ENCODE measurements at regions not wholly inside any gene's neighbourhood (a gene's known extent, or its start where the extent isn't known, plus 50 kb on each side); places are given as distances from the start of the nearest gene placed in this dataset.

GRCh38 chr12:73277971-73278370, 1005.8 kb downstream of the TRHDE start:
- Histone ChIP-seq H3K36me3 (ENCODE audit: control insufficient read depth in 1 of 2, insufficient read depth in 2 of 2, low read length in 2 of 2) (no peaks in the 10 kb centered on the region), H3K4me1 (ENCODE audit: control insufficient read depth in 1 of 2, insufficient read depth in 2 of 2, low read length in 2 of 2) (no peaks in the 10 kb centered on the region), H3K27me3 (ENCODE audit: low read depth, low read length) (no peaks in the 10 kb centered on the region), H3K27ac (ENCODE audit: low read length) (no peak overlapping the region), H3K9me3 (ENCODE audit: control insufficient read depth in 1 of 2, low read length in 2 of 2) (no peaks in the 10 kb centered on the region), H3K4me3 (ENCODE audit: low read depth in 1 of 2, low read length in 2 of 2) (no peak overlapping the region)

GRCh38 chr12:73301530-73301929, 1029.4 kb downstream of the TRHDE start:
- Histone ChIP-seq H3K27ac (ENCODE audit: low read length) (no peak overlapping the region), H3K27me3 (ENCODE audit: low read depth, low read length) (no peaks in the 10 kb centered on the region), H3K9me3 (ENCODE audit: control insufficient read depth in 1 of 2, low read length in 2 of 2) (no peaks in the 10 kb centered on the region), H3K4me1 (ENCODE audit: control insufficient read depth in 1 of 2, insufficient read depth in 2 of 2, low read length in 2 of 2) (no peaks in the 10 kb centered on the region), H3K4me3 (ENCODE audit: low read depth in 1 of 2, low read length in 2 of 2) (no peak overlapping the region), H3K36me3 (ENCODE audit: control insufficient read depth in 1 of 2, insufficient read depth in 2 of 2, low read length in 2 of 2) (no peaks in the 10 kb centered on the region)

- Histone ChIP-seq H3K27ac (ENCODE audit: low read length) (no peak overlapping the region), H3K27me3 (ENCODE audit: low read depth, low read length) (no peaks in the 10 kb centered on the region), H3K4me1 (ENCODE audit: control insufficient read depth in 1 of 2, insufficient read depth in 2 of 2, low read length in 2 of 2) (no peaks in the 10 kb centered on the region), H3K9me3 (ENCODE audit: control insufficient read depth in 1 of 2, low read length in 2 of 2) (no peaks in the 10 kb centered on the region), H3K4me3 (ENCODE audit: low read depth in 1 of 2, low read length in 2 of 2) (no peak overlapping the region), H3K36me3 (ENCODE audit: control insufficient read depth in 1 of 2, insufficient read depth in 2 of 2, low read length in 2 of 2) (no peaks in the 10 kb centered on the region)
These were observed 1035.1 kb downstream of the TRHDE start for GRCh38 chr12:73307260-73307659.

GRCh38 chr12:73308079-73308478, 1035.9 kb downstream of the TRHDE start:
- Histone ChIP-seq H3K27me3 (ENCODE audit: low read depth, low read length) (no peaks in the 10 kb centered on the region), H3K36me3 (ENCODE audit: control insufficient read depth in 1 of 2, insufficient read depth in 2 of 2, low read length in 2 of 2) (no peaks in the 10 kb centered on the region), H3K27ac (ENCODE audit: low read length) (no peak overlapping the region), H3K4me1 (ENCODE audit: control insufficient read depth in 1 of 2, insufficient read depth in 2 of 2, low read length in 2 of 2) (no peaks in the 10 kb centered on the region), H3K4me3 (ENCODE audit: low read depth in 1 of 2, low read length in 2 of 2) (no peak overlapping the region), H3K9me3 (ENCODE audit: control insufficient read depth in 1 of 2, low read length in 2 of 2) (no peaks in the 10 kb centered on the region)

GRCh38 chr12:73308747-73309146, 1036.6 kb downstream of the TRHDE start:
- H3K27ac ChIP-seq (ENCODE audit: low read length): no peak overlapping the region
- H3K27me3 ChIP-seq (ENCODE audit: low read depth, low read length): no peaks in the 10 kb centered on the region
- H3K36me3 ChIP-seq (ENCODE audit: control insufficient read depth in 1 of 2, insufficient read depth in 2 of 2, low read length in 2 of 2): no peaks in the 10 kb centered on the region

GRCh38 chr12:73321319-73321718, 1049.1 kb downstream of the TRHDE start:
- H3K4me1 ChIP-seq (ENCODE audit: control insufficient read depth in 1 of 2, insufficient read depth in 2 of 2, low read length in 2 of 2): peaks cover 0 to 9% of the 10 kb centered on the region in 2 donors
- no peak overlapping the region for H3K27ac ChIP-seq (ENCODE audit: low read length)
- H3K9me3 ChIP-seq (ENCODE audit: control insufficient read depth in 1 of 2, low read length in 2 of 2): peaks cover 3 to 5% of the 10 kb centered on the region in 2 donors
- H3K36me3 ChIP-seq (ENCODE audit: control insufficient read depth in 1 of 2, insufficient read depth in 2 of 2, low read length in 2 of 2): no peaks in the 10 kb centered on the region
- H3K4me3 ChIP-seq (ENCODE audit: low read depth in 1 of 2, low read length in 2 of 2): no peak overlapping the region
- H3K27me3 ChIP-seq (ENCODE audit: low read depth, low read length): no peaks in the 10 kb centered on the region

More at GRCh38 chr12:73308747-73309146, 1036.6 kb downstream of the TRHDE start:
- Histone ChIP-seq H3K4me1 (ENCODE audit: control insufficient read depth in 1 of 2, insufficient read depth in 2 of 2, low read length in 2 of 2) (no peaks in the 10 kb centered on the region), H3K9me3 (ENCODE audit: control insufficient read depth in 1 of 2, low read length in 2 of 2) (no peaks in the 10 kb centered on the region), H3K4me3 (ENCODE audit: low read depth in 1 of 2, low read length in 2 of 2) (no peak overlapping the region)

GRCh38 chr12:73321776-73322175, 1049.6 kb downstream of the TRHDE start:
- H3K9me3 ChIP-seq (ENCODE audit: control insufficient read depth in 1 of 2, low read length in 2 of 2): peaks cover 3 to 5% of the 10 kb centered on the region in 2 donors

GRCh38 chr12:73330584-73331351, 1058.6 kb downstream of the TRHDE start:
- Histone ChIP-seq H3K4me1 (ENCODE audit: control insufficient read depth in 1 of 2, insufficient read depth in 2 of 2, low read length in 2 of 2) (no peaks in the 10 kb centered on the region), H3K27me3 (ENCODE audit: low read depth, low read length) (no peaks in the 10 kb centered on the region), H3K9me3 (ENCODE audit: control insufficient read depth in 1 of 2, low read length in 2 of 2) (no peaks in the 10 kb centered on the region), H3K36me3 (ENCODE audit: control insufficient read depth in 1 of 2, insufficient read depth in 2 of 2, low read length in 2 of 2) (no peaks in the 10 kb centered on the region), H3K27ac (ENCODE audit: low read length) (no peak overlapping the region), H3K4me3 (ENCODE audit: low read depth in 1 of 2, low read length in 2 of 2) (no peak overlapping the region)

More at GRCh38 chr12:73321776-73322175, 1049.6 kb downstream of the TRHDE start:
- no peaks in the 10 kb centered on the region for H3K36me3 ChIP-seq (ENCODE audit: control insufficient read depth in 1 of 2, insufficient read depth in 2 of 2, low read length in 2 of 2)
- no peak overlapping the region for H3K27ac ChIP-seq (ENCODE audit: low read length)
- H3K4me1 ChIP-seq (ENCODE audit: control insufficient read depth in 1 of 2, insufficient read depth in 2 of 2, low read length in 2 of 2): peaks cover 0 to 9% of the 10 kb centered on the region in 2 donors
- H3K4me3 ChIP-seq (ENCODE audit: low read depth in 1 of 2, low read length in 2 of 2): no peak overlapping the region
- no peaks in the 10 kb centered on the region for H3K27me3 ChIP-seq (ENCODE audit: low read depth, low read length)

GRCh38 chr12:73341559-73342247, 1069.5 kb downstream of the TRHDE start:
- no peak overlapping the region for H3K27ac ChIP-seq (ENCODE audit: low read length)
- no peak overlapping the region for H3K4me3 ChIP-seq (ENCODE audit: low read depth in 1 of 2, low read length in 2 of 2)
- no peaks in the 10 kb centered on the region for H3K27me3 ChIP-seq (ENCODE audit: low read depth, low read length)
- H3K4me1 ChIP-seq (ENCODE audit: control insufficient read depth in 1 of 2, insufficient read depth in 2 of 2, low read length in 2 of 2): no peaks in the 10 kb centered on the region
- H3K36me3 ChIP-seq (ENCODE audit: control insufficient read depth in 1 of 2, insufficient read depth in 2 of 2, low read length in 2 of 2): no peaks in the 10 kb centered on the region
- H3K9me3 ChIP-seq (ENCODE audit: control insufficient read depth in 1 of 2, low read length in 2 of 2): no peaks in the 10 kb centered on the region

GRCh38 chr12:73342733-73343132, 1070.6 kb downstream of the TRHDE start:
- no peak overlapping the region for H3K27ac ChIP-seq (ENCODE audit: low read length)
- H3K4me3 ChIP-seq (ENCODE audit: low read depth in 1 of 2, low read length in 2 of 2): no peak overlapping the region
- H3K9me3 ChIP-seq (ENCODE audit: control insufficient read depth in 1 of 2, low read length in 2 of 2): no peaks in the 10 kb centered on the region
- H3K27me3 ChIP-seq (ENCODE audit: low read depth, low read length): no peaks in the 10 kb centered on the region
- H3K4me1 ChIP-seq (ENCODE audit: control insufficient read depth in 1 of 2, insufficient read depth in 2 of 2, low read length in 2 of 2): no peaks in the 10 kb centered on the region
- no peaks in the 10 kb centered on the region for H3K36me3 ChIP-seq (ENCODE audit: control insufficient read depth in 1 of 2, insufficient read depth in 2 of 2, low read length in 2 of 2)

- Histone ChIP-seq H3K4me1 (ENCODE audit: control insufficient read depth in 1 of 2, insufficient read depth in 2 of 2, low read length in 2 of 2) (no peaks in the 10 kb centered on the region), H3K4me3 (ENCODE audit: low read depth in 1 of 2, low read length in 2 of 2) (no peak overlapping the region), H3K9me3 (ENCODE audit: control insufficient read depth in 1 of 2, low read length in 2 of 2) (no peaks in the 10 kb centered on the region), H3K27ac (ENCODE audit: low read length) (no peak overlapping the region), H3K36me3 (ENCODE audit: control insufficient read depth in 1 of 2, insufficient read depth in 2 of 2, low read length in 2 of 2) (no peaks in the 10 kb centered on the region), H3K27me3 (ENCODE audit: low read depth, low read length) (no peaks in the 10 kb centered on the region)
These were observed 1080.7 kb downstream of the TRHDE start for GRCh38 chr12:73352826-73353225.

All from muscle layer of duodenum (tissue), 2 donors.